H1 (cell line): ENCODE measurements at regions not wholly inside any gene's neighbourhood (a gene's known extent, or its start where the extent isn't known, plus 50 kb on each side); places are given as distances from the start of the nearest gene placed in this dataset.
A peak's percentile ranks its signal among the peaks of the same experiment; 100 is the strongest.

Source experiments
- CTCF ChIA-PET: fragments of 300-600 bp; sonication (Branson Sonifier 250); formaldehyde crosslinking; loops from one replicate; lab custom pipeline; 2021; ENCODE audit not compliant: partially characterized antibody; lab: Charles Lee
- POLR2A ChIA-PET: fragments of 300-600 bp; sonication (Branson Sonifier 250); formaldehyde crosslinking; loops from one replicate; lab custom pipeline; 2021; ENCODE audit warnings: inconsistent platforms; ENCODE audit not compliant: partially characterized antibody; lab: Charles Lee
- DNase-seq, 2 experiments: peaks; one replicate each; pipeline versions ENCODE4 v3.0.0 to v3.0.0-alpha.2; 2010 to 2022; ENCODE audit warnings: low spot score in 2 of 2, low read depth in 1 of 2, mixed read lengths in 1 of 2
- FAIRE-seq: peaks from 2 replicates; lab custom pipeline; 2011; peaks lifted over from hg19 to GRCh38; lab: Jason Lieb, UNC
- H2AFZ ChIP-seq: 2 replicates; pipeline ENCODE4 v1.8.1; 2012; ENCODE audit warnings: low read length, inconsistent platforms
- H2AK5ac ChIP-seq: 2 replicates; pipeline ENCODE4 v1.6.1; 2013; ENCODE audit warnings: low read depth, low read length
- H2BK120ac ChIP-seq: replicated peaks from 2 replicates; pipeline ENCODE3; 2013; ENCODE audit warnings: low read depth, low read length, inconsistent platforms
- H2BK12ac ChIP-seq: 2 replicates; pipeline ENCODE4 v1.6.1; 2013; ENCODE audit warnings: low read depth, low read length
- H2BK15ac ChIP-seq: 2 replicates; pipeline ENCODE4 v1.6.1; 2013; ENCODE audit warnings: low read length
- H2BK20ac ChIP-seq: 2 replicates; pipeline ENCODE4 v1.6.1; 2013; ENCODE audit warnings: low read length
- H2BK5ac ChIP-seq: 2 replicates; pipeline ENCODE4 v1.6.1; 2013; ENCODE audit warnings: low read depth, low read length
- H3K14ac ChIP-seq: 2 replicates; pipeline ENCODE4 v1.6.1; 2013; ENCODE audit warnings: inconsistent platforms; ENCODE audit not compliant: insufficient read length
- H3K18ac ChIP-seq: 2 replicates; pipeline ENCODE4 v1.6.1; 2013; ENCODE audit warnings: low read length; ENCODE audit errors: extremely low read depth
- H3K23ac ChIP-seq: 2 replicates; pipeline ENCODE4 v1.6.1; 2013; ENCODE audit warnings: inconsistent platforms; ENCODE audit not compliant: insufficient read length
- H3K23me2 ChIP-seq: 2 replicates; pipeline ENCODE4 v1.6.1; 2013; ENCODE audit warnings: low read depth, low read length
- H3K27ac ChIP-seq: 2 replicates; pipeline ENCODE4 v1.6.1; 2011; ENCODE audit warnings: low read depth, low read length, inconsistent platforms
- H3K27me3 ChIP-seq, 4 experiments: replicated peaks in 1 of 4; 1 replicate in 1 of 4; 2 replicates in 3 of 4; pipeline versions ENCODE4 v1.6.1 to v1.8.1; 2011 to 2013; ENCODE audit warnings: low read length in 3 of 4, mild to moderate bottlenecking in 3 of 4, inconsistent platforms in 2 of 4, mixed read lengths in 2 of 4, moderate library complexity in 1 of 4; ENCODE audit not compliant: control insufficient read depth in 3 of 4, insufficient read depth in 3 of 4; ENCODE audit errors: extremely low read depth in 1 of 4
- H3K36me3 ChIP-seq, 4 experiments: 2 replicates each; pipeline versions ENCODE4 v1.6.1 to v1.8.1; 2011 to 2013; ENCODE audit warnings: mild to moderate bottlenecking in 4 of 4, low read length in 3 of 4, moderate library complexity in 2 of 4, control low read depth in 1 of 4, inconsistent platforms in 1 of 4; ENCODE audit not compliant: insufficient read depth in 4 of 4, control insufficient read depth in 2 of 4
- H3K4ac ChIP-seq: replicated peaks from 2 replicates; pipeline ENCODE3; 2013; ENCODE audit warnings: low read length, low read depth, mixed read lengths, inconsistent platforms; ENCODE audit not compliant: insufficient read length
- H3K4me1 ChIP-seq, 4 experiments: replicated peaks in 1 of 4; 1 replicate in 1 of 4; 2 replicates in 3 of 4; pipeline versions ENCODE4 v1.6.1 to v1.8.1; 2011 to 2013; ENCODE audit warnings: low read length in 3 of 4, inconsistent platforms in 2 of 4, mixed read lengths in 1 of 4; ENCODE audit not compliant: insufficient read depth in 4 of 4, control insufficient read depth in 3 of 4
- H3K4me2 ChIP-seq, 2 experiments: 2 replicates each; pipeline versions ENCODE4 v1.6.1 to v1.8.1; 2011 to 2013; ENCODE audit warnings: low read depth in 2 of 2, low read length in 2 of 2, control low read depth in 1 of 2, inconsistent platforms in 1 of 2, mild to moderate bottlenecking in 1 of 2; ENCODE audit not compliant: insufficient read depth in 1 of 2
- H3K4me3 ChIP-seq, 4 experiments: fragments of 200-600, 300-600 bp in 1 of 4; sonication (generic), shearing (Covaris generic), sonication (Bioruptor Twin) in 1 of 4; 2 replicates each; pipeline versions ENCODE4 v1.5.1 to v1.8.1; 2011 to 2016; ENCODE audit warnings: low read length in 4 of 4, low read depth in 3 of 4, control low read depth in 2 of 4, inconsistent platforms in 2 of 4, mild to moderate bottlenecking in 2 of 4, mixed read lengths in 1 of 4, moderate library complexity in 1 of 4; ENCODE audit not compliant: insufficient read depth in 2 of 4; ENCODE audit errors: extremely low read depth in 1 of 4
- H3K56ac ChIP-seq: replicated peaks from 2 replicates; pipeline ENCODE3; 2013; ENCODE audit warnings: low read depth, mild to moderate bottlenecking, mixed read lengths, low read length, inconsistent platforms; ENCODE audit not compliant: insufficient read length
- H3K79me1 ChIP-seq: 2 replicates; pipeline ENCODE4 v1.6.1; 2013; ENCODE audit warnings: low read depth, low read length, control low read depth
- H3K79me2 ChIP-seq, 2 experiments: 2 replicates each; pipeline versions ENCODE4 v1.6.1 to v1.8.1; 2012 to 2013; ENCODE audit warnings: low read length in 2 of 2, mild to moderate bottlenecking in 2 of 2, inconsistent platforms in 1 of 2; ENCODE audit not compliant: insufficient read depth in 2 of 2, control insufficient read depth in 1 of 2
- H3K9ac ChIP-seq, 4 experiments: replicated peaks in 1 of 4; 1 replicate in 1 of 4; 2 replicates in 3 of 4; pipeline versions ENCODE4 v1.6.1 to v1.8.1; 2011 to 2013; ENCODE audit warnings: low read depth in 3 of 4, low read length in 3 of 4, control low read depth in 2 of 4, mild to moderate bottlenecking in 2 of 4, moderate library complexity in 2 of 4, inconsistent platforms in 1 of 4; ENCODE audit errors: extremely low read depth in 1 of 4
- H3K9me3 ChIP-seq, 2 experiments: 2 replicates each; pipeline versions ENCODE4 v1.6.1 to v1.8.1; 2012 to 2013; ENCODE audit warnings: mild to moderate bottlenecking in 2 of 2, moderate library complexity in 2 of 2, control low read depth in 1 of 2, inconsistent platforms in 1 of 2, low read depth in 1 of 2, low read length in 1 of 2, mixed read lengths in 1 of 2; ENCODE audit not compliant: insufficient read depth in 2 of 2
- H4K20me1 ChIP-seq, 2 experiments: replicated peaks in 1 of 2; 2 replicates each; pipeline versions ENCODE3 to v1.8.1; 2011 to 2013; ENCODE audit warnings: inconsistent platforms in 2 of 2, low read length in 2 of 2, mild to moderate bottlenecking in 1 of 2; ENCODE audit not compliant: insufficient read depth in 2 of 2, control insufficient read depth in 1 of 2
- H4K5ac ChIP-seq: 2 replicates; pipeline ENCODE4 v1.6.1; 2013; ENCODE audit warnings: low read length, low read depth, mixed read lengths, inconsistent platforms; ENCODE audit not compliant: insufficient read length
- H4K8ac ChIP-seq: 2 replicates; pipeline ENCODE4 v1.8.0; 2013; ENCODE audit warnings: mild to moderate bottlenecking, moderate library complexity, low read length, inconsistent platforms; ENCODE audit not compliant: insufficient read depth; ENCODE audit errors: extremely low read depth
- H4K91ac ChIP-seq: replicated peaks from 2 replicates; pipeline ENCODE3; 2013; ENCODE audit warnings: low read length, mixed read lengths, inconsistent platforms; ENCODE audit not compliant: insufficient read length
- BACH1 ChIP-seq: IDR thresholded peaks from 2 replicates; pipeline ENCODE4 v1.6.1; 2012; ENCODE audit warnings: low read length, improper control_type of control experiment
- KDM1A ChIP-seq: fragments of 200-600, 300-600 bp; sonication (generic); IDR thresholded peaks from 2 replicates; pipeline ENCODE4 v1.7.1; 2016; ENCODE audit warnings: mild to moderate bottlenecking, low read length, borderline replicate concordance
- POLR2A ChIP-seq, 2 experiments: IDR thresholded peaks; 1 replicate in 1 of 2; 2 replicates in 1 of 2; pipeline ENCODE4 v1.6.1; 2011; ENCODE audit warnings: low read depth in 2 of 2, low read length in 2 of 2, mild to moderate bottlenecking in 2 of 2; ENCODE audit errors: control extremely low read depth in 1 of 2
- POU5F1 ChIP-seq: IDR thresholded peaks from 2 replicates; pipeline ENCODE4 v1.6.1; 2011; ENCODE audit warnings: low read depth, mild to moderate bottlenecking, low read length, moderate library complexity
- SRF ChIP-seq: IDR thresholded peaks from 2 replicates; pipeline ENCODE4 v1.6.1; 2011; ENCODE audit warnings: mild to moderate bottlenecking, low read depth, low read length, moderate library complexity
- SUZ12 ChIP-seq: fragments of 200-600 bp; sonication (generic); IDR thresholded peaks from 2 replicates; pipeline ENCODE4 v1.6.1; 2012; ENCODE audit warnings: mild to moderate bottlenecking, inconsistent platforms, low read length, moderate library complexity, mixed read lengths
- TEAD4 ChIP-seq: IDR thresholded peaks from 2 replicates; pipeline ENCODE4 v1.6.1; 2012; ENCODE audit warnings: low read depth, low read length, inconsistent platforms, mixed read lengths
- YY1 ChIP-seq: IDR thresholded peaks from 2 replicates; pipeline ENCODE4 v1.6.1; 2011; ENCODE audit warnings: low read depth, mild to moderate bottlenecking, low read length
- ZNF274 ChIP-seq: IDR thresholded peaks from 2 replicates; pipeline ENCODE4 v1.7.0; 2012; ENCODE audit warnings: low read length, borderline replicate concordance; ENCODE audit errors: extremely low read depth
- WGBS, 2 experiments: shearing (Covaris generic) in 1 of 2; methylation state at CpG; one replicate each; pipeline versions ENCODE4 v1.1.6 to v1.1.7; 2013 to 2015; ENCODE audit warnings: low lambda C conversion rate in 2 of 2, mixed read lengths in 2 of 2, inconsistent platforms in 1 of 2, low coverage in 1 of 2, missing lambda C conversion rate in 1 of 2; ENCODE audit not compliant: insufficient replicate concordance in 2 of 2, insufficient coverage in 1 of 2, insufficient read length in 1 of 2; ENCODE audit errors: extremely low coverage in 1 of 2, missing lambda C conversion rate in 1 of 2; 5-methylcytosine and 5-hydroxymethylcytosine counted together
- TF ChIP-seq, protein P1 (sequence below), 3 experiments: IDR thresholded peaks; 1 replicate in 2 of 3; 2 replicates in 1 of 3; pipeline versions ENCODE4 v1.5.1 to v1.6.1; 2011; ENCODE audit warnings: low read length in 3 of 3, mild to moderate bottlenecking in 3 of 3, inconsistent platforms in 2 of 3, low read depth in 1 of 3, moderate library complexity in 1 of 3; ENCODE audit not compliant: insufficient read depth in 1 of 3; ENCODE audit errors: control extremely low read depth in 1 of 3
- TF ChIP-seq, protein P2 (sequence below): IDR thresholded peaks from 2 replicates; pipeline ENCODE4 v1.6.1; 2012; ENCODE audit warnings: inconsistent platforms

DNA sequence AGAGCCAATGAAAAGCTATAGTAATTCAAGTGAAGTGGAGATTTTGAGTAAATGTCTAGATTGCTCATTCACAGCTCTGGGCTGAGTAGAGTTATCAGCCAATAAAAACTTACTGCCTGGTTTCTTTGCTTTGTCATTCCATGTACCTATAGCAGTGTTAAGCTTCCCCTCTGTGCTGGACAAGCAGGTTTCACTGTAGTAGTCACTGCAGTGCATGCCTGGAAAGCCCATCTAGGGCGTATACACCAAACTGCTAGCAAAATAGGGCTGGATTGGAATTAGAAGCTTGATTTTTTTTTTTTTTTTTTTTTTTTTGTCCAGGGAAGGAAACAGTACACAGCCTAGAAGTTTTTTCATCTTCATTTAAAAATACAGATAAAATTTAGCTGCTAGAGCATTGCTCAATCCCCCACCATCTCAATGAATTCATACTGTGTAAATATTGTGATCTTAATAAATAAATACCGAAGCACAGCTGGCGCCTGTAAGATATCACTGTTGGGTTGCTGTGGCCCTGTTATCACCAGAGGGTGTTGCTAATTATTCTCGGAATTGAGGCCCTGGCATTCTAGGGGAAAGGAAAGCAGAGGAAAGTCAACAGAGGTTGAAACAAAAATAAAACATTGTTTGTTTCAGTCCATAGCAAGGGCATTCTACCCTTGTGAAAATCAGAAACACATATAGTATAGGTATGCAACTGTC, 968.5 kb upstream of the GJE1 start:
- H3K14ac ChIP-seq = no peak overlapping the region
- no peak overlapping the region for H3K23ac ChIP-seq
- no peak overlapping the region for H2AK5ac ChIP-seq
- no peak overlapping the region for H2AFZ ChIP-seq
- H2BK120ac ChIP-seq = no peak overlapping the region
- no peaks in the 10 kb centered on the region for H4K20me1 ChIP-seq
- no peak overlapping the region for H4K5ac ChIP-seq
- FAIRE-seq (no peak), DNase-seq (no peak)
- no peak overlapping the region for H3K4me3 ChIP-seq
- peak overlapping the region; percentile 55; the same call in 1 of the 2 replicates for H2BK20ac ChIP-seq
- no peaks in the 10 kb centered on the region for H3K36me3 ChIP-seq
- no peak overlapping the region for H3K27ac ChIP-seq
- H3K4ac ChIP-seq = no peak overlapping the region
- no peak overlapping the region for H4K91ac ChIP-seq
- H2BK15ac ChIP-seq = no peak overlapping the region
- ChIA-PET POLR2A (no interaction called here), CTCF (no interaction called here)
- peaks cover 0 to 8% (median 6%) of the 10 kb centered on the region in 4 experiments; a peak in 3 of 7 replicates for H3K4me1 ChIP-seq
- H2BK12ac ChIP-seq = peak overlapping the region; percentile 89; the same call in 1 of the 2 replicates
- peak overlapping the region; percentile 63; the same call in 1 of the 2 replicates for H2BK5ac ChIP-seq
- no peaks in the 10 kb centered on the region for H3K23me2 ChIP-seq
- H3K4me2 ChIP-seq = no peak overlapping the region
- H3K56ac ChIP-seq = no peak overlapping the region
- no peak for TF ChIP-seq BACH1
- no peak for TF ChIP-seq TEAD4
- TF ChIP-seq KDM1A = no peak
- TF ChIP-seq SUZ12 = no peak
- TF ChIP-seq, protein P1, sequence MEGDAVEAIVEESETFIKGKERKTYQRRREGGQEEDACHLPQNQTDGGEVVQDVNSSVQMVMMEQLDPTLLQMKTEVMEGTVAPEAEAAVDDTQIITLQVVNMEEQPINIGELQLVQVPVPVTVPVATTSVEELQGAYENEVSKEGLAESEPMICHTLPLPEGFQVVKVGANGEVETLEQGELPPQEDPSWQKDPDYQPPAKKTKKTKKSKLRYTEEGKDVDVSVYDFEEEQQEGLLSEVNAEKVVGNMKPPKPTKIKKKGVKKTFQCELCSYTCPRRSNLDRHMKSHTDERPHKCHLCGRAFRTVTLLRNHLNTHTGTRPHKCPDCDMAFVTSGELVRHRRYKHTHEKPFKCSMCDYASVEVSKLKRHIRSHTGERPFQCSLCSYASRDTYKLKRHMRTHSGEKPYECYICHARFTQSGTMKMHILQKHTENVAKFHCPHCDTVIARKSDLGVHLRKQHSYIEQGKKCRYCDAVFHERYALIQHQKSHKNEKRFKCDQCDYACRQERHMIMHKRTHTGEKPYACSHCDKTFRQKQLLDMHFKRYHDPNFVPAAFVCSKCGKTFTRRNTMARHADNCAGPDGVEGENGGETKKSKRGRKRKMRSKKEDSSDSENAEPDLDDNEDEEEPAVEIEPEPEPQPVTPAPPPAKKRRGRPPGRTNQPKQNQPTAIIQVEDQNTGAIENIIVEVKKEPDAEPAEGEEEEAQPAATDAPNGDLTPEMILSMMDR (IDR thresholded peaks at IDR 0.05; ENCODE audit: control extremely low read depth in 1 of 3, insufficient read depth in 1 of 3, low read depth in 1 of 3, low read length in 3 of 3) = no peak
- no peak for TF ChIP-seq ZNF274
- TF ChIP-seq, protein P2, sequence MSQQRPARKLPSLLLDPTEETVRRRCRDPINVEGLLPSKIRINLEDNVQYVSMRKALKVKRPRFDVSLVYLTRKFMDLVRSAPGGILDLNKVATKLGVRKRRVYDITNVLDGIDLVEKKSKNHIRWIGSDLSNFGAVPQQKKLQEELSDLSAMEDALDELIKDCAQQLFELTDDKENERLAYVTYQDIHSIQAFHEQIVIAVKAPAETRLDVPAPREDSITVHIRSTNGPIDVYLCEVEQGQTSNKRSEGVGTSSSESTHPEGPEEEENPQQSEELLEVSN = no peak
- no peak for TF ChIP-seq SRF
- TF ChIP-seq YY1 = no peak
- no peak for TF ChIP-seq POU5F1
- TF ChIP-seq POLR2A (IDR thresholded peaks at IDR 0.05; ENCODE audit: control extremely low read depth in 1 of 2, low read depth in 2 of 2, low read length in 2 of 2) = no peak
- no peaks in the 10 kb centered on the region for H3K79me1 ChIP-seq
- no peaks in the 10 kb centered on the region for H3K27me3 ChIP-seq
- no peaks in the 10 kb centered on the region for H3K79me2 ChIP-seq
- no peak overlapping the region for H4K8ac ChIP-seq
- no peak overlapping the region for H3K9ac ChIP-seq
- WGBS, 2 experiments = 87% methylated on average over 4 of the region's 4 CpGs; no CpG with 5 or more reads in 1 of the 2 experiments
- no peak overlapping the region for H3K18ac ChIP-seq
- peaks cover 5% of the 10 kb centered on the region in 2 experiments; a peak in 2 of 4 replicates for H3K9me3 ChIP-seq
